MG63 (cell line): ENCODE measurements at regions not wholly inside any gene's neighbourhood (a gene's known extent, or its start where the extent isn't known, plus 50 kb on each side); places are given as distances from the start of the nearest gene placed in this dataset.

ENCODE experiments used
- DNase-seq: peaks from one replicate; pipeline ENCODE4 v3.0.0-alpha.2; 2020
- H3K27me3 ChIP-seq: fragments of 250-450 bp; sonication (Bioruptor Pico); 2 replicates; pipeline ENCODE4 v1.5.1; 2020; ENCODE audit warnings: mild to moderate bottlenecking, moderate library complexity
- H3K36me3 ChIP-seq: fragments of 250-450 bp; sonication (Bioruptor Pico); 2 replicates; pipeline ENCODE4 v1.5.1; 2020; ENCODE audit warnings: mild to moderate bottlenecking, moderate library complexity
- H3K4me3 ChIP-seq: fragments of 250-450 bp; sonication (Bioruptor Pico); 2 replicates; pipeline ENCODE4 v1.5.1; 2020; ENCODE audit warnings: mild to moderate bottlenecking, moderate library complexity
- H3K9me3 ChIP-seq: fragments of 250-450 bp; sonication (Bioruptor Pico); 2 replicates; pipeline ENCODE4 v1.5.1; 2020; ENCODE audit warnings: mild to moderate bottlenecking, moderate library complexity

DNA sequence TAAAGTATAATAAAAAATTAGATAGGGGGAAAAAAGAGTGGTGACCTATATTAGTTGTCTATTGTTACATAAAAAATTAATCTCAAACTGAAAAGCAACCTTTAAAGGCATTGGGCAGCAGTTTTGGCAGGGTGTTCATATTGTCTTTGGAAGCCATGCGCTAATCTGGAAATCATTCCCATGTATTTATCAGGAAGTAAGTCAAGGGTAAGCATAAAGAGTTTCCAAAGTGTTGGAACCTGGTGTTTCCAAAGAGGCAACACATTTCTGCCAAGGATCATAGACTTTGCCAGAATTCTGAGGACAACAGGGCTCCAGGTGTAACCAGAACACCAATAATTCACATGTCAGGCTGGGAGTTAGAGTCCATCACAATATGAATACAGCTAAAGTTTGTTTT lies 55.7 kb upstream of the EGFR start:
- H3K9me3 ChIP-seq = no peaks in the 10 kb centered on the region
- no peak overlapping the region for H3K4me3 ChIP-seq
- no peak for DNase-seq
- no peaks in the 10 kb centered on the region for H3K27me3 ChIP-seq
- H3K36me3 ChIP-seq = no peaks in the 10 kb centered on the region

GRCh38 chr7:54964136-54964535 lies 54.7 kb upstream of the EGFR start:
- DNase-seq = no peak

GRCh38 chr7:54967377-54967776 lies 51.4 kb upstream of the EGFR start:
- DNase-seq = no peak
- Histone ChIP-seq H3K9me3 (no peaks in the 10 kb centered on the region), H3K27me3 (no peaks in the 10 kb centered on the region), H3K36me3 (no peaks in the 10 kb centered on the region), H3K4me3 (no peak overlapping the region)

More at GRCh38 chr7:54964136-54964535, 54.7 kb upstream of the EGFR start:
- Histone ChIP-seq H3K36me3 (no peaks in the 10 kb centered on the region), H3K9me3 (no peaks in the 10 kb centered on the region), H3K4me3 (no peak overlapping the region), H3K27me3 (no peaks in the 10 kb centered on the region)

DNA sequence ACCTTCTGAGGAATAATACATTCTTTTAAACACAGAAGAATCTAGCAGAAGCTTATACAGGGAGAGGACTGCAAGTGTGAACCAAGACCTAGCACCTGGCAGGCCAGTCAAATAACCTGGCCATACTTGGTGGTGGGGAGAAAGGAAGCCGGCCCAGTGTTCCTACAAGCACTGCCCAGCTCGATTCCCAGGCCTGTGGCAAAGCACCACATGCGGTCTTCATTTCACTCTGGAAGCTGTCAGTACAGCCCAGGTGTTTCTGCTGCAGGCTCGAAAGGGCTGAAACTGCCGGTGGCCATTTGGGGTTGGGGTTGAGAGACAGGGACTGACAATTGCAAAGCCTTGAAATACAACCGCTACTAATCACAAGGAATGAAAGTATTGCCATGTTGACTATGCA lies 50.8 kb upstream of the EGFR start:
- Histone ChIP-seq H3K9me3 (no peaks in the 10 kb centered on the region; the same call in 1 of the 2 replicates), H3K4me3 (no peak overlapping the region), H3K27me3 (no peaks in the 10 kb centered on the region), H3K36me3 (no peaks in the 10 kb centered on the region)
- no peak for DNase-seq
